ENCODE measurements at regions not wholly inside any gene's neighbourhood (a gene's known extent, or its start where the extent isn't known, plus 50 kb on each side); places are given as distances from the start of the nearest gene placed in this dataset.
"Not testable (repeated sequence)": the region's sequence is repeated elsewhere in the genome, so short reads cannot be mapped to it uniquely, and the experiment has no call there.

GRCh38 chr14:81759541-81759940 lies 225.9 kb upstream of the SEL1L start:
- Histone ChIP-seq H3K9me3 (replicated peaks) (no peaks in the 10 kb centered on the region), H3K4me3 (no peak overlapping the region), H3K36me3 (no peaks in the 10 kb centered on the region), H3K4me1 (no peaks in the 10 kb centered on the region), H3K27ac (no peak overlapping the region), H3K27me3 (no peaks in the 10 kb centered on the region)
- no peak for DNase-seq

DNA sequence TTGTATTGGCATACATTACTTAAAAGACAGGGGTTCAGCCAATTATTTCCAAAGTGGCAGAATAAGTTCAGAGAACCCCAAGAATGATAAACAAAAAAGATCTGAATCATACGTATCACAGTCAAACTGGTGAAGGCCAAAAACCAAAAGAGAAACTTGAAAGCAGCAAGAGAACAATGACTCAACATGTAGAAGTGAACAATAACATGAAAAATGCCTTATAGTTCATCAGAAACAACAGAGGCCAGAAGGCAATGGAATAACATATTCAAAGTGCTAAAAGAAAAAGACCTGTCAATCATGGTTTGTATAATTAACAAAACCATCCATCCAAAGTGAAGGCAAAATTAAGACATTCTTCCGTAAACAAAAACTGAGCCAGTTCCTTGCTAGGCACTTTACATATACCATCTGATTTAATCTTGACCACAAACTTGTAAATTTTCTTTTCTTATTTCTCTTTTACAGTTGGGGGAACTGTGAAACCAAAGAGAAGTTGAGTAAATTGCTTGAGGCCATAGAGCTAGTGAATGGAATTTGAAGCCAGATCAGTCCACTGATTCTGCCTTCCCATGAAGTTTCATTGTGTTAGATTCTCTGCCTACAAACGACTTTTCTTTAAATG lies 232.1 kb upstream of the SEL1L start:
- H3K4me1 ChIP-seq = no peaks in the 10 kb centered on the region
- no peak for DNase-seq
- H3K27ac ChIP-seq = no peak overlapping the region
- H3K36me3 ChIP-seq = no peaks in the 10 kb centered on the region
- no peaks in the 10 kb centered on the region for H3K27me3 ChIP-seq
- H3K9me3 ChIP-seq (replicated peaks) = no peaks in the 10 kb centered on the region
- H3K4me3 ChIP-seq = no peak overlapping the region

DNA sequence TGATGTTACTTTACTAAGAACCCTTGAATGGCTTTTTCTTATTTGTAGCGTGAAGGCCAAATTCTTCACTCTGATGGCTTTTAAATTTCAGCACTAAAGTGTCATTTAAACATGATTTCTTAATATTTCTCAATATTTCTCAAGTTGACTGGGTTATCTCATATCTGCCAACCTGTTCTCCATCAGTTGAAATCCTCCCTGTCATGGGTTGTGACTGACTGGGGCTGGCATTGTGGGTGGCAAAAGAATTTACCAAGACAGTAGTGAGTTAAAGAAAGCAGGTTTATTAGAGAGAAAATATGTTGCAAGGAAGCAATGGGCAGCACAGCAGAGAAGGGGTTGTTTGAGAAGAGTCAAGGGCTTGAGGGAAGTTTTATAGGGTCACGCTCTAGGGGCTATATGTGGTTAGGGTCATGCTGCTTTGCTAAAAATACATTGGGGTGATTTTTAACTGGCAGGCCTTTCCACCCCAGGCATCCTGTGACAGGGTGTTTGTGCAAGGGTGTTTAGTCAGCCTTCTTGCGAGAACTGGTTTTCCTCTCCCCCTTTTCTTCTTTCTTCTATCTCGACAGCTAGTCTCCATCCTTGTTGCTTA lies 232.8 kb upstream of the SEL1L start:
- Histone ChIP-seq H3K9me3 (replicated peaks) (no peaks in the 10 kb centered on the region), H3K27me3 (no peaks in the 10 kb centered on the region), H3K36me3 (no peaks in the 10 kb centered on the region), H3K4me1 (no peaks in the 10 kb centered on the region), H3K27ac (no peak overlapping the region), H3K4me3 (no peak overlapping the region)
- no peak for DNase-seq

- no peaks in the 10 kb centered on the region for H3K9me3 ChIP-seq (replicated peaks)
- no peaks in the 10 kb centered on the region for H3K4me1 ChIP-seq
- no peaks in the 10 kb centered on the region for H3K36me3 ChIP-seq
- H3K27me3 ChIP-seq = no peaks in the 10 kb centered on the region
- H3K4me3 ChIP-seq = no peak overlapping the region
- no peak overlapping the region for H3K27ac ChIP-seq
- DNase-seq = no peak
Measured at GRCh38 chr14:81767266-81767995, 233.8 kb upstream of the SEL1L start.

DNA sequence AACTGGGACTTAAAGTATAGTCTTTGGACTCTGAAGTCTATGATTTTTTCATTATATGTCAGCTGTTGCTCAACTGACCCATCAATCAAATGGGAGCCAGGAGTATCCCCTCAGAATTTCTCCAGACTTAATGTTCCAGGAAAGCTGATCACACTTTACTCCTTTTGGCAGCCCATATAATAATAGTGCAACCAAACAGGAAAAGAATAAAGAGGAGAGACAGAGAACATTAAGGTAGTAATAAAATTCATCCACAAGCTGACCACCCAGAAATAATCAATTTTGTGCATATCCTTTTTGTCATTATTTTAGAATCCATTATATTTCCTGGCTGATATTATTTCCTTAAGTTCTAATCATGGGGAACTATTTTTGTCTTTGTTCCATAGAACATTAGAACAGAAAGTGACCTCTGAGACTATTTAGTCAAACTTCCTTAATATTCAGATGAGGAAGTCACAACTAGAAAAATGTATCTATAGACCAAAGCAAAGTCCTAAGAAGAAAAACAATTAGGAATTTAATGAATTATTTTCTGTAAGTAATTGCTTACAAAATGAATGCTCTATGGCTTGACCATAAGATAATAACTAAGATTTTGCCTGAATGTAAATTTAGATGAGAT lies 238.1 kb upstream of the SEL1L start:
- no peak for DNase-seq
- Histone ChIP-seq H3K4me3 (no peak overlapping the region), H3K4me1 (no peaks in the 10 kb centered on the region), H3K9me3 (replicated peaks) (no peaks in the 10 kb centered on the region), H3K36me3 (no peaks in the 10 kb centered on the region), H3K27me3 (no peaks in the 10 kb centered on the region), H3K27ac (no peak overlapping the region)

DNA sequence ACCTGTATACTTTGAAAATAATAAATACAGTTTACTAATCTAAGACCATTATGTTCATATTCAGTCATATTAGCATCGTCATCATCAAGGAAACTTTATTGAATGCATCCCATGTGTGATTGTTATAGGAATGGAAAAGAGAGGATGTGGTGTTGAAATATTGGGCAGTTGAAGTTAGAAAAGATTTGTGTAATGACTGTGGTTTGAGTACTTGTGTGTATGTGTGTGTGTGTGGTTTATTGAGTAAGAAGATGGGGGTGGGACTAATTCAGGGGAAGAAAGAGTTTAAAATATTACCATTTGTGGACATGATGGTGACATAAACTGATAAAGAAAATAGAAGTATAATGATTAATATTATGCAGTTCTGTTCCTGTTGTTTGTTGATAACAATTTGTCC lies 238.7 kb upstream of the SEL1L start:
- Histone ChIP-seq H3K27ac (no peak overlapping the region), H3K9me3 (replicated peaks) (no peaks in the 10 kb centered on the region), H3K4me1 (no peaks in the 10 kb centered on the region), H3K27me3 (no peaks in the 10 kb centered on the region), H3K36me3 (no peaks in the 10 kb centered on the region), H3K4me3 (no peak overlapping the region)
- no peak for DNase-seq

DNA sequence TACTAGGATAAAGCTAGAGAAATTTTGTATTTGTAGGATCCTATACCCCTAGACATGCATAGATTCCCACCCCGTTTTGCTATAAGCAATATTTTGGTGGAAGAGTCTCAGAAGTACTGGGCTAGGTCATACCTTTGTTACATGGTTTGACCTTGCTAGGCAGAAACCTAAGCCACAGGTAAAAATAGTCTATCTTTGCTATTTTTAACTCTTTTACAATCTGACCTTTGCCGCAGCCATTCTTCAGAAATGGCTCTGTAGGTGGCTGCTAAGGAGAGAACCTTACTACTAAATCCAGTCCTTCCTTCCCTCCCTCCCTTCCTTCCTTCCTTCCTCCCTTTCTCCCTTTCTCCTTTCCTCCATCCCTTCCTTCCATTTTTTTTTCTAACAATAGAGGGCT lies 242.9 kb upstream of the SEL1L start:
- Histone ChIP-seq H3K36me3 (no peaks in the 10 kb centered on the region), H3K4me3 (no peak overlapping the region), H3K4me1 (no peaks in the 10 kb centered on the region), H3K27me3 (no peaks in the 10 kb centered on the region), H3K9me3 (replicated peaks) (no peaks in the 10 kb centered on the region), H3K27ac (no peak overlapping the region)
- DNase-seq = no peak

- not testable (repeated sequence) for DNase-seq; H3K9me3 ChIP-seq (replicated peaks); H3K4me1 ChIP-seq; H3K27ac ChIP-seq; H3K4me3 ChIP-seq; H3K36me3 ChIP-seq; H3K27me3 ChIP-seq
Measured at GRCh38 chr14:81781798-81782197, 248.1 kb upstream of the SEL1L start.

- Histone ChIP-seq H3K9me3 (replicated peaks) (no peaks in the 10 kb centered on the region), H3K4me3 (no peak overlapping the region), H3K27me3 (no peaks in the 10 kb centered on the region), H3K27ac (no peak overlapping the region), H3K4me1 (no peaks in the 10 kb centered on the region), H3K36me3 (no peaks in the 10 kb centered on the region)
- DNase-seq = no peak
Measured at GRCh38 chr14:81784084-81784483, 250.4 kb upstream of the SEL1L start.

- Histone ChIP-seq H3K4me1 (no peaks in the 10 kb centered on the region), H3K27me3 (no peaks in the 10 kb centered on the region), H3K27ac (no peak overlapping the region), H3K9me3 (replicated peaks) (no peaks in the 10 kb centered on the region), H3K4me3 (no peak overlapping the region), H3K36me3 (no peaks in the 10 kb centered on the region)
- DNase-seq = no peak
Measured at GRCh38 chr14:81797315-81797714, 263.7 kb upstream of the SEL1L start.

DNA sequence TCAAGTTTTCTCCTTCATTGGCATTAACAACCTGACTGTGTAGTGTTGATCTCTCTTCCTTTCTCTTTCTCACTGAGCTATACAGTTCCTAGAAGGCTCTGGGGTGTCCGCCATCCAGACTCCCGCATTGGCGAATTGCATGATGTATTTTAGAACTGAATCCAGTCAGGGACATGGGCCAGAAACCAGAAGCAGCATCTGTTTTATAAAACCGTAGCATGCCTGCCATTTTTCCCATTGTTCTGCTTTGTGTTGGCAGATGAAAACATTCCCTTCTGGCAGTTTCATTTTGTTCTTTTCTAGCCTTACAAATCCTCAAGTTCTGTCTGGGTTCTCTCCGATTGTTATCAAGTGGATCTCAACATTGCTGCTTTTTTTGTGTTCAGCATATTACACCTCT lies 268.3 kb upstream of the SEL1L start:
- H3K9me3 ChIP-seq (replicated peaks) = no peaks in the 10 kb centered on the region
- H3K36me3 ChIP-seq = no peaks in the 10 kb centered on the region
- no peaks in the 10 kb centered on the region for H3K4me1 ChIP-seq
- H3K27ac ChIP-seq = no peak overlapping the region
- no peak overlapping the region for H3K4me3 ChIP-seq
- no peak for DNase-seq
- H3K27me3 ChIP-seq = no peaks in the 10 kb centered on the region

DNA sequence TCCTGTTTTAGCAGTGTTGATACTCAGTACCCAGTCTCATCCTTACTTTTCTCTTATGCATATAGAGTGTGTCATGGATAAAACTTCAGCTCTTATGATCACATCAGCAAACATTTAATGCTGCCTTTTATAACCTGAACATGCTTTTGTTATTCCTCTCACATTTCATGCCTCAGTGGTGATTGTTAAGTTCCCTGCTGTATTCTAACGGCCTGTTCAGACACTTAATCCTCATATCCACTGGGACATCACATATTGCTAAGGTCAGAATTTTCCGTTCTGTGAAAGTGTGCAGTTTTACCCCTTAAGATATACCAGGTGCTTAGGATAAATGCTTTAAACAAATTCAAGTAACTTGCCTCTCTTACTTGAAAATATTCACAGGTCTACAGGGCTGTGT lies 268.7 kb upstream of the SEL1L start:
- Histone ChIP-seq H3K4me1 (no peaks in the 10 kb centered on the region), H3K9me3 (replicated peaks) (no peaks in the 10 kb centered on the region), H3K27me3 (no peaks in the 10 kb centered on the region), H3K4me3 (no peak overlapping the region), H3K27ac (no peak overlapping the region), H3K36me3 (no peaks in the 10 kb centered on the region)
- no peak for DNase-seq

- no peak overlapping the region for H3K27ac ChIP-seq
- H3K36me3 ChIP-seq = no peaks in the 10 kb centered on the region
- no peak for DNase-seq
- H3K9me3 ChIP-seq (replicated peaks) = no peaks in the 10 kb centered on the region
- H3K4me1 ChIP-seq = no peaks in the 10 kb centered on the region
- no peak overlapping the region for H3K4me3 ChIP-seq
- no peaks in the 10 kb centered on the region for H3K27me3 ChIP-seq
Measured at GRCh38 chr14:81805785-81806184, 272.1 kb upstream of the SEL1L start.

DNA sequence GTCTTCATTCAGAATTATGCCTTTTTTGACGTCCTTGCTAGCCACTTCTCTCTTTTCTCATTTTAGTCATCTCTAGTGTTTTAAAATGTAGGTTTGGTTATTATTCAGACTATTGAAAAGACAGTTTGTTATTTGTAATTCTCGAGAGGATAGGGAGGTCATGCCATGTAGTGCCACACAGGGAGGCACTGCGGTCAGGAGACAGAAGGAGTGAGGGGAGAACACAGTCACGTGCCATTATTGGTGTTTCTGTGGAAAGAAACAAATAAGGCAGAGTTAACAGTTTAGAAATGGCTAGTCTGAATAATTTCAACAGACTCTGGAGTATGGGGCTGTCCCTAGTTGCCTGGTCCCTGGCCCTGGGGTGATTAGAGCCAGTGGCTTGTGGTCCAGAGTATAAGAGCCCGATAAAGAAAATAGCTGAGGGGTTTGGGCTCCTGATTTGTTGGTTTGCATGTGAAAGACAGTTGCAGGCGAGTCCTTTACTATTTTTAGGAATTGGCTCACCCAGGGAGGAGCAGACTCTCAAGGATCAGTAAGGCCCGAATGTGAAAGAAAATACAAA lies 278.1 kb upstream of the SEL1L start:
- no peaks in the 10 kb centered on the region for H3K36me3 ChIP-seq
- H3K27ac ChIP-seq = no peak overlapping the region
- no peaks in the 10 kb centered on the region for H3K9me3 ChIP-seq (replicated peaks)
- no peak for DNase-seq
- no peak overlapping the region for H3K4me3 ChIP-seq
- H3K4me1 ChIP-seq = no peaks in the 10 kb centered on the region
- H3K27me3 ChIP-seq = no peaks in the 10 kb centered on the region

- Histone ChIP-seq H3K4me3 (no peak overlapping the region), H3K4me1 (no peaks in the 10 kb centered on the region), H3K27ac (no peak overlapping the region), H3K9me3 (replicated peaks) (no peaks in the 10 kb centered on the region), H3K36me3 (no peaks in the 10 kb centered on the region), H3K27me3 (no peaks in the 10 kb centered on the region)
- DNase-seq = no peak
Measured at GRCh38 chr14:81818271-81818670, 284.6 kb upstream of the SEL1L start.
